ENCODE measurements at regions not wholly inside any gene's neighbourhood (a gene's known extent, or its start where the extent isn't known, plus 50 kb on each side); places are given as distances from the start of the nearest gene placed in this dataset.

- intact Hi-C loops (cut with DNase I; ENCODE audit: low total_unique reads), result no loop called here
- DNase-seq, result no peak
- H3K27ac ChIP-seq, result no peak overlapping the region
- no peak for TF ChIP-seq POLR2A (IDR thresholded peaks at IDR 0.05)
- no peak for TF ChIP-seq POLR2AphosphoS5 (IDR thresholded peaks at IDR 0.05)
- no peak for TF ChIP-seq EP300 (IDR thresholded peaks at IDR 0.05; ENCODE audit: low read depth)
- TF ChIP-seq, protein P1, sequence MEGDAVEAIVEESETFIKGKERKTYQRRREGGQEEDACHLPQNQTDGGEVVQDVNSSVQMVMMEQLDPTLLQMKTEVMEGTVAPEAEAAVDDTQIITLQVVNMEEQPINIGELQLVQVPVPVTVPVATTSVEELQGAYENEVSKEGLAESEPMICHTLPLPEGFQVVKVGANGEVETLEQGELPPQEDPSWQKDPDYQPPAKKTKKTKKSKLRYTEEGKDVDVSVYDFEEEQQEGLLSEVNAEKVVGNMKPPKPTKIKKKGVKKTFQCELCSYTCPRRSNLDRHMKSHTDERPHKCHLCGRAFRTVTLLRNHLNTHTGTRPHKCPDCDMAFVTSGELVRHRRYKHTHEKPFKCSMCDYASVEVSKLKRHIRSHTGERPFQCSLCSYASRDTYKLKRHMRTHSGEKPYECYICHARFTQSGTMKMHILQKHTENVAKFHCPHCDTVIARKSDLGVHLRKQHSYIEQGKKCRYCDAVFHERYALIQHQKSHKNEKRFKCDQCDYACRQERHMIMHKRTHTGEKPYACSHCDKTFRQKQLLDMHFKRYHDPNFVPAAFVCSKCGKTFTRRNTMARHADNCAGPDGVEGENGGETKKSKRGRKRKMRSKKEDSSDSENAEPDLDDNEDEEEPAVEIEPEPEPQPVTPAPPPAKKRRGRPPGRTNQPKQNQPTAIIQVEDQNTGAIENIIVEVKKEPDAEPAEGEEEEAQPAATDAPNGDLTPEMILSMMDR (IDR thresholded peaks at IDR 0.05), result no peak
- H3K27me3 ChIP-seq, result no peaks in the 10 kb centered on the region
- in situ Hi-C loops (cut with MboI; ENCODE audit: low pct_ligation_motif_present in 1 of 4, low pct_unique_long_range_greater_than_20kb in 1 of 4, low sequenced_read_pairs in 3 of 4), result no loop called here
- H3K36me3 ChIP-seq, result no peaks in the 10 kb centered on the region
- no peaks in the 10 kb centered on the region for H3K4me1 ChIP-seq
- H3K9me3 ChIP-seq, result no peaks in the 10 kb centered on the region
- H3K4me3 ChIP-seq, result no peak overlapping the region
- 64 to 73% methylated on average over 3 of the region's 3 CpGs for WGBS, 2 donors (ENCODE audit: low coverage in 1 of 2)
Measured at GRCh38 chr3:158961911-158962310, 160.1 kb downstream of the MFSD1 start.

- 37 to 45% methylated on average over 2 of the region's 2 CpGs for WGBS, 2 donors (ENCODE audit: low coverage in 1 of 2)
- in situ Hi-C loops (cut with MboI; ENCODE audit: low pct_ligation_motif_present in 1 of 4, low pct_unique_long_range_greater_than_20kb in 1 of 4, low sequenced_read_pairs in 3 of 4), result loop anchor here in 1 of 4 donors (10.0 kb wide), 1 partner anchor 695 kb away; no protein-coding TSS in a partner anchor
Measured at GRCh38 chr3:158970006-158970405, 168.2 kb downstream of the MFSD1 start.

DNA sequence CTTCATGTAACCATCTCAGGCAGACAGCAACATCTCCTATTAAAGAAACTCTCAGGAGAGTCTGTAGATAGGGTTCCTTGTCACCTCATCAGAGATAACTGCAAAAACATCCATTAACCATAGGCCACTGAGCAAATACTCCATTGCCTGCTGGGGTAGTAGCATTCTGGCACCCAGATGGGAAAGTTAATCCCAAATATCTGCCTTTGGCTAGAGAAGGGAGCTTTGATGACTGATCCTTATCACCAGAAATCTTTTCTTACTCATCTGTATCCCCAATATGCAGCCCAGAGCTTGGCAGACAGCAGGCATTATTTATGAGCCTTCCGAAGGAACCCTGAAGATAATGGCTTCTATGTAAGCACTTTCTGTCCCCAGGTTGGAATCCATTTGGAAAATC lies 173.1 kb downstream of the MFSD1 start:
- intact Hi-C loops (cut with DNase I; ENCODE audit: low total_unique reads), result no loop called here
- H3K27ac ChIP-seq, result no peak overlapping the region
- in situ Hi-C loops (cut with MboI; ENCODE audit: low pct_ligation_motif_present in 1 of 4, low pct_unique_long_range_greater_than_20kb in 1 of 4, low sequenced_read_pairs in 3 of 4), result loop anchor here in 1 of 4 donors (10.0 kb wide), 1 partner anchor 700 kb away; no protein-coding TSS in a partner anchor
- H3K4me3 ChIP-seq, result no peak overlapping the region
- no peaks in the 10 kb centered on the region for H3K36me3 ChIP-seq
- H3K9me3 ChIP-seq, result no peaks in the 10 kb centered on the region
- TF ChIP-seq EP300 (IDR thresholded peaks at IDR 0.05; ENCODE audit: low read depth) (no peak), POLR2A (IDR thresholded peaks at IDR 0.05) (no peak), POLR2AphosphoS5 (IDR thresholded peaks at IDR 0.05) (no peak)
- TF ChIP-seq, protein P1 (IDR thresholded peaks at IDR 0.05), result no peak
- no peaks in the 10 kb centered on the region for H3K4me1 ChIP-seq
- no peaks in the 10 kb centered on the region for H3K27me3 ChIP-seq
- DNase-seq, result no peak
- WGBS, 2 donors (ENCODE audit: low coverage in 1 of 2), result 73 to 81% methylated on average over 1 of the region's 1 CpG

More at GRCh38 chr3:158970006-158970405, 168.2 kb downstream of the MFSD1 start:
- no peaks in the 10 kb centered on the region for H3K27me3 ChIP-seq
- H3K27ac ChIP-seq, result no peak overlapping the region
- no peak for TF ChIP-seq POLR2AphosphoS5 (IDR thresholded peaks at IDR 0.05)
- TF ChIP-seq, protein P1 (IDR thresholded peaks at IDR 0.05), result no peak
- no peak for TF ChIP-seq POLR2A (IDR thresholded peaks at IDR 0.05)
- TF ChIP-seq EP300 (IDR thresholded peaks at IDR 0.05; ENCODE audit: low read depth), result no peak
- intact Hi-C loops (cut with DNase I; ENCODE audit: low total_unique reads), result no loop called here
- no peaks in the 10 kb centered on the region for H3K9me3 ChIP-seq
- H3K4me1 ChIP-seq, result no peaks in the 10 kb centered on the region
- no peak overlapping the region for H3K4me3 ChIP-seq
- no peak for DNase-seq
- no peaks in the 10 kb centered on the region for H3K36me3 ChIP-seq

DNA sequence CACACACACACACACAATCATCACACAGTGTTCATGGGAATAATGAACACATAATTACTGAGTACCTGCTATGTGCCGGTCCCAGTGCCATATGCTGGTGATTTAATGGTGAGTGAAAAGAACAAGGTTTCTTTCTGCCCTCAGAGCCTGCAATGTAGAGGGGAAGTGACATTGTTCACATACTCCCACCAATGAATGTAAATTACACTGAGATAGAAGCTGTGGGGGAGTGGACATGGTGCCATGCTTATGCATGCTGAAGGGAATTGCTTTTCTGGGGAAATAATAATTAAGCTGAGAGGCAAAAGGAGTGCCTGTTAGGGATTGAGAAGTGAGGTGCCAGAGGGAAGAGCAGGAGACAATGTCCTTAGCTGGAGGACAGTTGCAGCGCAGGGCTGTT lies 175.1 kb downstream of the MFSD1 start:
- Histone ChIP-seq H3K9me3 (no peaks in the 10 kb centered on the region), H3K4me1 (no peaks in the 10 kb centered on the region), H3K36me3 (no peaks in the 10 kb centered on the region), H3K27ac (no peak overlapping the region), H3K27me3 (no peaks in the 10 kb centered on the region), H3K4me3 (no peak overlapping the region)
- intact Hi-C loops (cut with DNase I; ENCODE audit: low total_unique reads) (no loop called here), in situ Hi-C loops (cut with MboI; ENCODE audit: low pct_ligation_motif_present in 1 of 4, low pct_unique_long_range_greater_than_20kb in 1 of 4, low sequenced_read_pairs in 3 of 4) (loop anchor here in 1 of 4 donors (10.0 kb wide), 1 partner anchor 702 kb away; no protein-coding TSS in a partner anchor)
- DNase-seq, result no peak
- TF ChIP-seq POLR2A (IDR thresholded peaks at IDR 0.05) (no peak), POLR2AphosphoS5 (IDR thresholded peaks at IDR 0.05) (no peak), EP300 (IDR thresholded peaks at IDR 0.05; ENCODE audit: low read depth) (no peak)
- TF ChIP-seq, protein P1 (IDR thresholded peaks at IDR 0.05), result no peak
- 76% methylated on average over 2 of the region's 2 CpGs for WGBS, 2 donors (ENCODE audit: low coverage in 1 of 2)
